ENCODE measurements at regions not wholly inside any gene's neighbourhood (a gene's known extent, or its start where the extent isn't known, plus 50 kb on each side); places are given as distances from the start of the nearest gene placed in this dataset.
"Not testable (repeated sequence)": the region's sequence is repeated elsewhere in the genome, so short reads cannot be mapped to it uniquely, and the experiment has no call there.

DNA sequence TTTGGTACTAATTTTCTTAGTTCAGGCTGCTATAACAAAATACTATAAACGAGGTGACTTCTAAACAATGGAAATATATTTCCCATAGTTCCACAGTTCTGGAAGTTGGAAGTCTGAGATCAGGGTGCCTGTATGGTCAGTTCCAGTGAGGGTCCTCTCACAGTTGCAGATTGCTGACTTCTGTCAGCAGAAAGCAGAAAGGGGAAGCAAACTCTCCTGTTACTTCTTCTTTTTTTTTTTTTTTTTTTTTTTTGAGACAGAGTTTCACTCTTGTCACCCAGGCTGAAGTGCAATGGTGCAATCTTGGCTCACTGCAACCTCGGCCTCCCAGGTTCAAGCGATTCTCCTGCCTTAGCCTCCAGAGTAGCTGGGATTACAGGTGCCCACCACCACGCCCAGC is 97.2 kb downstream of the RPAP3 start:
- TF ChIP-seq, protein P1, sequence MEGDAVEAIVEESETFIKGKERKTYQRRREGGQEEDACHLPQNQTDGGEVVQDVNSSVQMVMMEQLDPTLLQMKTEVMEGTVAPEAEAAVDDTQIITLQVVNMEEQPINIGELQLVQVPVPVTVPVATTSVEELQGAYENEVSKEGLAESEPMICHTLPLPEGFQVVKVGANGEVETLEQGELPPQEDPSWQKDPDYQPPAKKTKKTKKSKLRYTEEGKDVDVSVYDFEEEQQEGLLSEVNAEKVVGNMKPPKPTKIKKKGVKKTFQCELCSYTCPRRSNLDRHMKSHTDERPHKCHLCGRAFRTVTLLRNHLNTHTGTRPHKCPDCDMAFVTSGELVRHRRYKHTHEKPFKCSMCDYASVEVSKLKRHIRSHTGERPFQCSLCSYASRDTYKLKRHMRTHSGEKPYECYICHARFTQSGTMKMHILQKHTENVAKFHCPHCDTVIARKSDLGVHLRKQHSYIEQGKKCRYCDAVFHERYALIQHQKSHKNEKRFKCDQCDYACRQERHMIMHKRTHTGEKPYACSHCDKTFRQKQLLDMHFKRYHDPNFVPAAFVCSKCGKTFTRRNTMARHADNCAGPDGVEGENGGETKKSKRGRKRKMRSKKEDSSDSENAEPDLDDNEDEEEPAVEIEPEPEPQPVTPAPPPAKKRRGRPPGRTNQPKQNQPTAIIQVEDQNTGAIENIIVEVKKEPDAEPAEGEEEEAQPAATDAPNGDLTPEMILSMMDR (conservative IDR thresholded peaks at IDR 0.05; ENCODE audit: low read depth, low read length) = not testable (repeated sequence)
- not testable (repeated sequence) for TF ChIP-seq POLR2A (IDR thresholded peaks at IDR 0.05; ENCODE audit: low read depth, low read length)
